ENCODE measurements at regions not wholly inside any gene's neighbourhood (a gene's known extent, or its start where the extent isn't known, plus 50 kb on each side); places are given as distances from the start of the nearest gene placed in this dataset.

GRCh38 chr2:57793310-57793709, 253.3 kb upstream of the VRK2 start:
- Histone ChIP-seq H3K27ac (no peak overlapping the region), H3K36me3 (ENCODE audit: insufficient read depth, low read length) (no peaks in the 10 kb centered on the region), H3K9ac (ENCODE audit: insufficient read length) (no peak overlapping the region), H3K9me3 (ENCODE audit: low read depth, low read length) (no peaks in the 10 kb centered on the region), H3K4me3 (no peak overlapping the region)
- TF ChIP-seq FOXP2 (optimal IDR thresholded peaks at IDR 0.05; ENCODE audit: control extremely low read depth, extremely low read length, insufficient read depth) (no peak), POLR2AphosphoS5 (IDR thresholded peaks at IDR 0.05; ENCODE audit: borderline replicate concordance, low read depth, low read length) (no peak), EZH2 (IDR thresholded peaks at IDR 0.05) (no peak)
- no peak for DNase-seq (ENCODE audit: low read depth, low spot score)

- no peak overlapping the region for H3K4me3 ChIP-seq
- no peaks in the 10 kb centered on the region for H3K9me3 ChIP-seq (ENCODE audit: low read depth, low read length)
- H3K9ac ChIP-seq (ENCODE audit: insufficient read length) = no peak overlapping the region
- no peaks in the 10 kb centered on the region for H3K36me3 ChIP-seq (ENCODE audit: insufficient read depth, low read length)
- DNase-seq (ENCODE audit: low read depth, low spot score) = no peak
- H3K27ac ChIP-seq = no peak overlapping the region
- no peak for TF ChIP-seq EZH2 (IDR thresholded peaks at IDR 0.05)
- TF ChIP-seq FOXP2 (optimal IDR thresholded peaks at IDR 0.05; ENCODE audit: control extremely low read depth, extremely low read length, insufficient read depth) = no peak
Observed at GRCh38 chr2:57796527-57796926, 250.1 kb upstream of the VRK2 start.

GRCh38 chr2:57798346-57798745, 248.3 kb upstream of the VRK2 start:
- no peak overlapping the region for H3K4me3 ChIP-seq
- TF ChIP-seq EZH2 (IDR thresholded peaks at IDR 0.05) = no peak
- no peak for TF ChIP-seq FOXP2 (optimal IDR thresholded peaks at IDR 0.05; ENCODE audit: control extremely low read depth, extremely low read length, insufficient read depth)
- no peak for TF ChIP-seq POLR2AphosphoS5 (IDR thresholded peaks at IDR 0.05; ENCODE audit: borderline replicate concordance, low read depth, low read length)
- no peaks in the 10 kb centered on the region for H3K36me3 ChIP-seq (ENCODE audit: insufficient read depth, low read length)
- H3K9ac ChIP-seq (ENCODE audit: insufficient read length) = no peak overlapping the region
- H3K27ac ChIP-seq = no peak overlapping the region
- no peak for DNase-seq (ENCODE audit: low read depth, low spot score)
- no peaks in the 10 kb centered on the region for H3K9me3 ChIP-seq (ENCODE audit: low read depth, low read length)

- Histone ChIP-seq H3K4me3 (no peak overlapping the region), H3K27ac (no peak overlapping the region), H3K9me3 (ENCODE audit: low read depth, low read length) (no peaks in the 10 kb centered on the region), H3K36me3 (ENCODE audit: insufficient read depth, low read length) (no peaks in the 10 kb centered on the region), H3K9ac (ENCODE audit: insufficient read length) (no peak overlapping the region)
- no peak for DNase-seq (ENCODE audit: low read depth, low spot score)
- no peak for TF ChIP-seq EZH2 (IDR thresholded peaks at IDR 0.05)
- no peak for TF ChIP-seq FOXP2 (optimal IDR thresholded peaks at IDR 0.05; ENCODE audit: control extremely low read depth, extremely low read length, insufficient read depth)
- no peak for TF ChIP-seq POLR2AphosphoS5 (IDR thresholded peaks at IDR 0.05; ENCODE audit: borderline replicate concordance, low read depth, low read length)
Observed at GRCh38 chr2:57802243-57802642, 244.4 kb upstream of the VRK2 start.

- no peak overlapping the region for H3K27ac ChIP-seq
- H3K4me3 ChIP-seq = no peak overlapping the region
- H3K9ac ChIP-seq (ENCODE audit: insufficient read length) = no peak overlapping the region
- no peaks in the 10 kb centered on the region for H3K36me3 ChIP-seq (ENCODE audit: insufficient read depth, low read length)
- DNase-seq (ENCODE audit: low read depth, low spot score) = no peak
- TF ChIP-seq POLR2AphosphoS5 (IDR thresholded peaks at IDR 0.05; ENCODE audit: borderline replicate concordance, low read depth, low read length) (no peak), FOXP2 (optimal IDR thresholded peaks at IDR 0.05; ENCODE audit: control extremely low read depth, extremely low read length, insufficient read depth) (no peak), EZH2 (IDR thresholded peaks at IDR 0.05) (no peak)
- no peaks in the 10 kb centered on the region for H3K9me3 ChIP-seq (ENCODE audit: low read depth, low read length)
Observed at GRCh38 chr2:57804971-57805370, 241.6 kb upstream of the VRK2 start.

GRCh38 chr2:57806449-57806968, 240.1 kb upstream of the VRK2 start:
- DNase-seq (ENCODE audit: low read depth, low spot score) = no peak
- TF ChIP-seq POLR2AphosphoS5 (IDR thresholded peaks at IDR 0.05; ENCODE audit: borderline replicate concordance, low read depth, low read length) = no peak
- TF ChIP-seq FOXP2 (optimal IDR thresholded peaks at IDR 0.05; ENCODE audit: control extremely low read depth, extremely low read length, insufficient read depth) = no peak
- no peak for TF ChIP-seq EZH2 (IDR thresholded peaks at IDR 0.05)
- Histone ChIP-seq H3K4me3 (no peak overlapping the region), H3K27ac (no peak overlapping the region), H3K36me3 (ENCODE audit: insufficient read depth, low read length) (no peaks in the 10 kb centered on the region), H3K9ac (ENCODE audit: insufficient read length) (no peak overlapping the region), H3K9me3 (ENCODE audit: low read depth, low read length) (no peaks in the 10 kb centered on the region)

- Histone ChIP-seq H3K9me3 (ENCODE audit: low read depth, low read length) (no peaks in the 10 kb centered on the region), H3K36me3 (ENCODE audit: insufficient read depth, low read length) (no peaks in the 10 kb centered on the region), H3K4me3 (no peak overlapping the region), H3K9ac (ENCODE audit: insufficient read length) (no peak overlapping the region), H3K27ac (no peak overlapping the region)
- DNase-seq (ENCODE audit: low read depth, low spot score) = no peak
- TF ChIP-seq EZH2 (IDR thresholded peaks at IDR 0.05) (no peak), FOXP2 (optimal IDR thresholded peaks at IDR 0.05; ENCODE audit: control extremely low read depth, extremely low read length, insufficient read depth) (no peak), POLR2AphosphoS5 (IDR thresholded peaks at IDR 0.05; ENCODE audit: borderline replicate concordance, low read depth, low read length) (no peak)
Observed at GRCh38 chr2:57809230-57809629, 237.4 kb upstream of the VRK2 start.

- DNase-seq (ENCODE audit: low read depth, low spot score) = no peak
- Histone ChIP-seq H3K9me3 (ENCODE audit: low read depth, low read length) (no peaks in the 10 kb centered on the region), H3K36me3 (ENCODE audit: insufficient read depth, low read length) (no peaks in the 10 kb centered on the region), H3K9ac (ENCODE audit: insufficient read length) (no peak overlapping the region), H3K27ac (no peak overlapping the region), H3K4me3 (no peak overlapping the region)
- TF ChIP-seq EZH2 (IDR thresholded peaks at IDR 0.05) (no peak), POLR2AphosphoS5 (IDR thresholded peaks at IDR 0.05; ENCODE audit: borderline replicate concordance, low read depth, low read length) (no peak), FOXP2 (optimal IDR thresholded peaks at IDR 0.05; ENCODE audit: control extremely low read depth, extremely low read length, insufficient read depth) (no peak)
Observed at GRCh38 chr2:57821088-57821487, 225.5 kb upstream of the VRK2 start.

GRCh38 chr2:57828221-57828620, 218.4 kb upstream of the VRK2 start:
- no peak for DNase-seq (ENCODE audit: low read depth, low spot score)
- Histone ChIP-seq H3K36me3 (ENCODE audit: insufficient read depth, low read length) (no peaks in the 10 kb centered on the region), H3K4me3 (no peak overlapping the region), H3K9me3 (ENCODE audit: low read depth, low read length) (no peaks in the 10 kb centered on the region), H3K27ac (no peak overlapping the region), H3K9ac (ENCODE audit: insufficient read length) (no peak overlapping the region)
- no peak for TF ChIP-seq POLR2AphosphoS5 (IDR thresholded peaks at IDR 0.05; ENCODE audit: borderline replicate concordance, low read depth, low read length)
- no peak for TF ChIP-seq EZH2 (IDR thresholded peaks at IDR 0.05)
- no peak for TF ChIP-seq FOXP2 (optimal IDR thresholded peaks at IDR 0.05; ENCODE audit: control extremely low read depth, extremely low read length, insufficient read depth)
